VCaP (cell line): ENCODE measurements at regions not wholly inside any gene's neighbourhood (a gene's known extent, or its start where the extent isn't known, plus 50 kb on each side); places are given as distances from the start of the nearest gene placed in this dataset.
A peak's percentile ranks its signal among the peaks of the same experiment; 100 is the strongest.

Experiments
- H3K27ac ChIP-seq: fragments of 450-650 bp; 2 replicates; pipeline ENCODE4 v1.5.1; 2017
- CTCF ChIP-seq: fragments of 450-650 bp; conservative IDR thresholded peaks from 2 replicates; pipeline ENCODE4 v1.5.1; 2017; ENCODE audit warnings: mild to moderate bottlenecking, moderate library complexity

DNA sequence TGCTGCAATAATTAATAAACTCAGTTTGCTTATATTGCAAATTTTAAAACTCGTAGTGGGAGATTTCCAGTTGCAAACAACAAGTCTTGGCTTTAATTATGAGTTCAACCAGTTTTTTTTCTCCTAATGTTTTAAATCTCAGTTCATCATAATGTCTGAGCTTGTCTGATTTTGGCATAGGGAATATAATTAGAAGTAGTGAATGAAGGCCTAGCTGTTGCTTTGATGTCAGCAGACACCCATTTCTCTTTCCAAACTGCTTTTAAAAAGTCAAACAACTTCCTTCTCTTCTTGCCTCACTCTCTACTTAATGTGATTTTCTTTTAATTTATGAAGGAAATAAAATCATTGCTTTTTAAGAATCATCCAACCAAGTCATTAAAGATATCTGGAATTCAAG lies 1462.1 kb downstream of the DPP10 start:
- no peak overlapping the region for H3K27ac ChIP-seq
- TF ChIP-seq CTCF = no peak

- no peak overlapping the region for H3K27ac ChIP-seq
- TF ChIP-seq CTCF = no peak
Observed at GRCh38 chr2:115908731-115909130, 1466.3 kb downstream of the DPP10 start.

DNA sequence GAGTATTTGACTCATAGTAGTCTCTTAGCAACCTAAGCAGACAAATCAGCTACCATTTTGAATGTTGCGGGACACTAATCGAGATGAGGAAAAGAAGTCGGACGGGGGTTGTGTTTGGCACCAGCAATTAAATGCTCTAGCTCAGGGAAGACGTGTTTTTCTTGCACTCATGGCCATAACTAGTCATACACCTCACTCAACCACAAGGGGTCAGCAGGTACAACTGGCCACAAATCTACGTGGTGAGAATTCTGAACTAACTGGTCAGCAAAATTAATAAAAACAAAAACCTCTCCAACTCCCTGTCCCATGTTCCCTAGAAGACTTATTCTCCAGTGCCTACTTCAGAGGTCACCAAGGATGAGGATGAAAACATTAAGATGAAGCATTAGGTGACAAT lies 1467.8 kb downstream of the DPP10 start:
- H3K27ac ChIP-seq = no peak overlapping the region
- TF ChIP-seq CTCF = peak; percentile 60

DNA sequence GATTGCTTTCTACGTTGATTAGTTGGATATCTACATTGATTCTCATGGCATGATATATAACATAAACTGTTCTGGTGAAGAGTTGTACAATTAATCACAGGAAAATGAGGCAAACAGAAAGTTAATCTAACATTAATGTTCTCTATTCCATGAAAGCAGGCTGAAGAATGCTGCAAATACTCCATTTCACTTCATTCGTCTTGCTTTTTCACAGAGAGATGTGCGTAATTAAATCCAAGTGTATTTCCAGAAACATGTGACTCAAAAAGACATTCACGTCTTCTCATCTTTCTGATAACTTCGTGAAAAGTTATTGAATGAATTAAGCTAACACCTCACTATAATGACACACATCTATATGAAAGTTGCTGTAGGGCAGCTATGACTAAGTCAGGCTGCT lies 1471.5 kb downstream of the DPP10 start:
- H3K27ac ChIP-seq = no peak overlapping the region
- TF ChIP-seq CTCF = no peak

GRCh38 chr2:115921541-115921940 lies 1479.1 kb downstream of the DPP10 start:
- H3K27ac ChIP-seq = no peak overlapping the region
- TF ChIP-seq CTCF = no peak

- no peak for TF ChIP-seq CTCF
- H3K27ac ChIP-seq = no peak overlapping the region
Observed at GRCh38 chr2:115939902-115940301, 1497.5 kb downstream of the DPP10 start.

- no peak for TF ChIP-seq CTCF
- H3K27ac ChIP-seq = no peak overlapping the region
Observed at GRCh38 chr2:115942800-115943199, 1500.4 kb downstream of the DPP10 start.

DNA sequence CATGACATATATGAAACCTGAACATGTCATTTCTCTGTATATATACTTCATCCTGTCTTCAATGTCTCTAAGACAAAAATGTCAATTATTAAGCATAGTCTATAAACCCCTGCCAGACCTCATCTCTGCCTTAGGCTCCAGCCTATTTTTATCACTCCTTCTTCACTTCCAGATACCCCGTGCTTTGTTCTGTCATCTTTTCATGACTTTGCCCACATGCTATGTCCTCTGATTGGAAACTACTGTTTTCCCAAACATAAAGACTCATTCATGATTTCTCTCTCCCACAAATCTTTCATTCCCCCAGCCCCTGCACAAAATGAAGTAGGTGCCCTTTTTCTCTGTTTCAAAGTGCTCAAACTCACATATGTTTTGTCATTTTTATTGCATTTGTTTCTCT lies 1503.9 kb downstream of the DPP10 start:
- no peak overlapping the region for H3K27ac ChIP-seq
- no peak for TF ChIP-seq CTCF
